ENCODE measurements at regions not wholly inside any gene's neighbourhood (a gene's known extent, or its start where the extent isn't known, plus 50 kb on each side); places are given as distances from the start of the nearest gene placed in this dataset.
"Not testable (repeated sequence)": the region's sequence is repeated elsewhere in the genome, so short reads cannot be mapped to it uniquely, and the experiment has no call there.

DNA sequence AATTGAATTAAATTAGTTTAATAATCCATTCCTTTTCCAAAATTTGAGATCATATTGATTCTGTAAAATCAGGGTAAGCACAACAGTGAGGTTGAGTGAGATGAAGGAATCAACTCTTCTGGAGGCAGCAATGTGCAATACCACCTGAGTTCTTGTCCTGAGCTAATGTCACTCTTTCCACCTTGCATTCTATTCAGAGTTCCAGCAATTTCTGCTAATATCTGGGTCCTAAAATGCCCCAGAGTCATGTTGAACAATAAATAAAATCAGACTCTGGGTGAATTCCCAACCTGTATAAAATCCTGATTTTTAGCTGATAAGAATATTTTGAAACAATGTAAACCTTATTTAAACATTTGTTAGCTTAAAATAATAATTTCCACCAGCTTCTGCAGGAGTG, 590.8 kb upstream of the ADGRB3 start:
- DNase-seq (ENCODE audit: missing footprints) (no peak), ATAC-seq (no peak)
- intact Hi-C loops (cut with DNase I) = no loop called here

DNA sequence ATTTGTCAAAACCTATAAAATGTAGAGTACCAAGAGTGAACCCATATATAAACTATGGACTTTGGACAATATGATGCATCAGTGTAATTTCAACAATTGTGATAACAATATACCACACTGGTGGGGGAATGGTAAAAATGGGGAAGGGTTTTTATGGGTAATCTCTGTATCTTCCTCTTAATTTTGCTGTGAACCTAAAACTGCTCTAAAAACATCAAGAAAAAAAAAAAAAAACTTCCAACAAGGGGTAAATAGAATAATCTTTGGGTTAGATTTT, 592.0 kb upstream of the ADGRB3 start:
- no peak for DNase-seq (ENCODE audit: missing footprints)
- no peak for ATAC-seq
- intact Hi-C loops (cut with DNase I) = no loop called here

DNA sequence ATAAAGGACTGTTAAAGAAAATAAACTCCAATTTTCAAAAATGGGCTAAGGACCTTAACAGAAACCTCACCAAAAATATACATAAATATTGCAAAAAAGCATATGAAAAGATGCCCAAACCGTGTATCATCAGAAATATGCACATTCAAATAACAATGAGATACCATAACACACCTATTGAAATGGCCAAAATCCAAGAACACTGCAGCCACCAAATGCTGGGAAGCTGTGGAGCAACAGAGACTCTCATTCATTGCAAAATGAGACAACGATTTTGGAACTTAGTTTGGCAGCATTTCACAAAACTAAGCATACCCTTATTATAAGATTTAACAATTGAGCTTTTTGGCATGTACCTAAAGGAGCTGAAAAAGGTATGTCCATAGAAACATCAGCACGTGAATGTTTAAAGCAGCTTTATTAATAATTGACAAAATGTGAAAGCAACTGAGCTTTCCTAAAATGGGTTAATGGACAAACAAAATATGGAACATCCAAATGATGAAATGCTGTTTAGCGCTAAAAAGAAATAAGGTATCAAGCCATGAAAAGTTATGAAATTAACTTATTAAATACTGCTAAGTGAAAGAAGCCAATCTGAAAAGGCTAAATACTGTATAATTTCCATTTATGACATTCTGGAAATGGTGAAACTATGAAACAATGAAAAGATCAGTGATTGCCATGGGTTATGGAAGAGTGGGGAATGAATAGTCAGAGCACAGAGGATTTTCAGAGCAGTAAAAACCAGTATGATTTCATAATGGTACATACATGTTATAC, 592.6 kb upstream of the ADGRB3 start:
- intact Hi-C loops (cut with DNase I) = no loop called here
- no peak for ATAC-seq

DNA sequence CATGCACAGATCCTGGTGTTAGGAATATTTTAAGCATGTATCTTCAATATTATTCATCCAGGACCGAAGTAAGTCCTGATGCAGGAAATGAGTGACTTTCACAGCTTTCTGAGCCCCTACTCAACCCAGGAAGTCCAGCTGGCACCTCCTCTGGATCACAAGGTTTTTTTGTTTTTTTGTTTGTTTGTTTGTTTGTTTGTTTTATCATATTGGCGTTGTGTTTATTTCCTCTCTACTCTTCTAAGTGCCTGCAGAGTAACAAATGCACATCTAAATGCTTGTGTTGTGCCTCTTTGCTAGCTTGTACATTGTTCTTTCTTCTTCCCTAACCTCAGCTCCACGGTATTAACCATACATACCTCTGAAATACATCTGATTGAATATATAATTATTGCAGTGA, 594.3 kb upstream of the ADGRB3 start:
- no peak for ATAC-seq
- intact Hi-C loops (cut with DNase I) = no loop called here

More for the DNA sequence above, 592.6 kb upstream of the ADGRB3 start:
- no peak for DNase-seq (ENCODE audit: missing footprints)

GRCh38 chr6:68040312-68040778, 594.7 kb upstream of the ADGRB3 start:
- DNase-seq (ENCODE audit: missing footprints) (no peak), ATAC-seq (no peak)
- intact Hi-C loops (cut with DNase I) = no loop called here

More for the DNA sequence above, 594.3 kb upstream of the ADGRB3 start:
- no peak for DNase-seq (ENCODE audit: missing footprints)

DNA sequence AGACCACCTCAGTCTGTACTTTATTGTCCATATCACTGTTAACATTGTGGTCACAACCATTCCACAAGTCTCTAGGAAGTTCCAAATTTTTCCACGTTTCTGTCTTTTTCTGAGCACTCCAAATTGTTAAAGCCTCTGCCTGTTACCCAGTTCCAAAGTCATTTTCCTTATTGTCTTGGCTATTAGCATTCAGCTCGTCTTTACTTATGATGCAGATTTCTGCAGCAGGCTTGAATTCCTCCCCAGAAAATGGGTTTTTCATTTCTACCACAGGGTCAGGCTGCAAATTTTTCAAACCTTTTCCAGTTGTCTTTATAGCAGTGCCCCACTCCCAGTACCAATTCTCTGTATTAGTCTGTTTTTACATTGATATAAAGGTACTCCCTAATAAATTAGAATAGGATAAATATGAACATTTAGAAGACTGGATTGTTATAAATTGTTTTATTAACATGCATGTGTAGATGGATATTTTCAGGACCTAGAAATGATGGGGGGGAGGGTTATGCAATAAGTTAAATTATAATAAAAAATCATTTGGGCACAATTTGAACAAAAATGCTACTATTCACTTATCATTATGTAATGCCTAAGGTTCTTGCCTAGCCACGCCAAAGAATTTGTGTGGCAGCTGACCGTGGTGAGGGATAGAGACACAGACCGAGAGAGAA, 595.3 kb upstream of the ADGRB3 start:
- intact Hi-C loops (cut with DNase I) = no loop called here
- DNase-seq (ENCODE audit: missing footprints) (no peak), ATAC-seq (peak; percentile 39)

DNA sequence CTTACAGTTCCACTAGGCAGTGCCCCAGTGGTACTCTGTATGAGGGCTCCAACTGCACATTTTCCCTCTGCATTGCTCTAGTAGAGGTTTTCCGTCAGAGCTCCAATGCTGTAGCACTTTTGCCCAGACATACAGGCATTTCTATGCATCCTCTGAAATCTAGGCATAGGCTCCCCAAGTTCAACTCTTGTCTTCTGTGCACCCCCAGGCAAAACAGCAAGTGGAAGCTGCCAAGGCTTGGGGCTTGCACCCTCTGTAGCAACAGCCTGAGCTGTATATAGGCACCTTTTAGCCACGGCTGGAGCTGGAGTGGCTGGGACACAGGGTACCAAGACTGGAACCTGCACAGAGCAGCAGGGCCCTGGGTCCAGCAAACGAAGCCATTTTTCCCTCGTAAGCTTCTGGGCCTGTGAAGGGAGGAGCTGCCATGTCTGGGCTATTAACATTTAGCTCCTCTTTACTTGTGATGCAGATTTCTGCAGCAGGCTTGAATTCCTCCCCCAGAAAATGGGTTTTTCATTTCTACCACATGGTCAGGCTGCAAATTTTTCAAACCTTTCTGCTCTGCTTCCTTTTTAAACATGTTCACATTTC, 596.2 kb upstream of the ADGRB3 start:
- intact Hi-C loops (cut with DNase I) = no loop called here
- ATAC-seq (no peak), DNase-seq (ENCODE audit: missing footprints) (no peak)

DNA sequence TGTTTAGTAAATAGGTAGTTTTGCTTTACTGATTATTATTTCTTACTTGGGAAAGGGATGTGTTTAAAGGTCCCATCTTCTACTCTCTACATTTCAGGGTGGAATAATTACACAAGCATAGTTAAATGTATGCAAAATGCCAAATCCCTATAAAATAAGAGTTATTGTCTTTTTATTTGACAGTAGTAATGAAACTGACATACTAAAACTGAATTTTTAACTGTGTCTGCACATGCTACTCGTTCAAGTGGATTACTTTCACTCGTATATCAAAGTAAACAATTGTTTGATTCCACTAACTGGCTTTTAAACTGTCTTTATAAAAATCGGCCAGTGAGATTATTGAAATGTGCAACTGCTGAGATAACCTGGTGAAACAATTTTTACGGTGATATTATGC, 602.9 kb upstream of the ADGRB3 start:
- no peak for ATAC-seq
- no peak for DNase-seq (ENCODE audit: missing footprints)
- intact Hi-C loops (cut with DNase I) = no loop called here

DNA sequence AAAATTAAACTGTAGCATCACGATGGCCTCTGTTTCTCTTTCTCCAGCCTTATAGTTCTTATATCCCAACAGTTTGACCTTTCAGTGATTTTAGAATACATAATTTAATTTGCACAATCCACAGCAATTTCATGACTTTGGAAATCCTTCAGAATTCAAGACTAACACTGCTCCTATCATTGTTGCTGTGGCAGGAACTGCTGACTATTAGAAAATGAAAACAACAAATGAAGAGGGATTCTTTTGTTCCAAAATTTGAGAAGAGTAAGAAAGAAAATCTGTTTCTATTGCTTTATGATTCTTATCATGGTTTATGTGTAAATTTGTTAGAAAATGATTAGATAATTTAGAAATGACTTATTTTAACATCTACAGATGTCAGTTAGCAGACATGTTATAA, 604.0 kb upstream of the ADGRB3 start:
- intact Hi-C loops (cut with DNase I) = no loop called here
- DNase-seq (ENCODE audit: missing footprints) (no peak), ATAC-seq (no peak)

GRCh38 chr6:68026483-68026882, 608.6 kb upstream of the ADGRB3 start:
- intact Hi-C loops (cut with DNase I) = no loop called here
- ATAC-seq (no peak), DNase-seq (ENCODE audit: missing footprints) (no peak)

DNA sequence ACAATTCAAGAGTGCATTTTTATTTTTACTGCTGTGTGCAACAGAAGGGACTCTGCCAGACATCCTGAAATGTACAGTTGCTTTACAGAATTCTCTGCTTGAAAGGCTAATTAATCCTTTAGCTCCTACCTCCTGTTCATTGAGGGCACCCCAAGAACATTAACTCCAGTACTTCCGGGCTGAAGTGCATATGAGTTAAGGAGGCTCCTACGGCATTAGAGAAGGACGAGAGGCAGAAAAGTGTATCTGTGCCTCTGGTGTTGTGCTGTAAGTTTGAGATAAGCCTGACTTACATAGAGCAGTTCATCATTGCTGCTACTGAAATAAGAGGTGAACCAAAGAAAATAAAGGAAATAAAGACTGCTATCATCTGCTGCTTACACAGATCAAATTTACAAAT, 609.3 kb upstream of the ADGRB3 start:
- ATAC-seq (no peak), DNase-seq (ENCODE audit: missing footprints) (no peak)
- intact Hi-C loops (cut with DNase I) = no loop called here

DNA sequence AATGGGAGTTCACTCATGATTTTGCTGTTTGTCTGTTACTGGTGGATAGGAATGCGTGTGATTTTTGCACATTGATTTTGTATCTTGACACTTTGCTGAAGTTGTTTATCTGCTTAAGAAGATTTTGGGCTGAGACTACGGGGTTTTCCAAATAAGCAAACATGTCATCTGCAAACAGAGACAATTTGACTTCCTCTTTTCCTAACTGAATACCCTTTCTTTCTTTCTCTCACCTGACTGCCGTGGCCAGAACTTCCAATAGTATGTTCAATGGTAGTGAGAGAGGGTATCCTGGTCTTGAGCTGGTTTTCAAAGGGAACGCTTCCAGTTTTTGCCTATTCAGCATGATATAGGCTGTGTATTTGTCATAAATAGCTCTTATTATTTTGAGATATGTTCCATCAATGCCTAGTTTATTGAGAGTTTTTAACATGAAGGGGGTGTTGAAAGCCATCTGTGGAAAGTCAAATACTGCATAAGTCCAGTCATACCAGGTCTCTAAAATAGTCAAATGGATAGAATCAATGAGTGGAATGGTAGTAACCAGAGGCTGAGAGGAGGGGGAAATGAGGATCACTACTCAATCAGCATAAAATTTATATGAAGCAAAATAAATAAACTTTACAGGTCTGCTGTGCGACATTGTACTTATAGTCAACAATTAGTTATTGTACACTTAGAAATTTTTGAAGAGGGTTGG, 610.4 kb upstream of the ADGRB3 start:
- ATAC-seq = no peak
- DNase-seq (ENCODE audit: missing footprints) = no peak
- intact Hi-C loops (cut with DNase I) = no loop called here

DNA sequence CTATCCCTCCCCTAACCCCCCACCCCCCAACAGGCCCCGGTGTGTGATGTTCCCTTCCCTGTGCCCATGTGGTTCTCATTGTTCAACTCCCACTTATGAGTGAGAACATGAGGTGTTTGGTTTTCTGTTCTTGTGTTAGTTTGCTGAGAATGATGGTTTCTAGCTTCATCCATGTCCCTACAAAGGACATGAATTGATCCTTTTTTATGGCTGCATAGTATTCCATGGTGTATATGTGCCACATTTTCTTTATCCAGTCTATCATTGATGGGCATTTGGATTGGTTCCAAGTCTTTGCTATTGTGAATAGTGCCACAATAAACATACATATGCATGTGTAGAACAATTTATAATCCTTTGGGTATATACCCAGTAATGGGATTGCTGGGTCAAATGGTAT, 612.1 kb upstream of the ADGRB3 start:
- ATAC-seq; DNase-seq (ENCODE audit: missing footprints); intact Hi-C loops (cut with DNase I): not testable (repeated sequence)

DNA sequence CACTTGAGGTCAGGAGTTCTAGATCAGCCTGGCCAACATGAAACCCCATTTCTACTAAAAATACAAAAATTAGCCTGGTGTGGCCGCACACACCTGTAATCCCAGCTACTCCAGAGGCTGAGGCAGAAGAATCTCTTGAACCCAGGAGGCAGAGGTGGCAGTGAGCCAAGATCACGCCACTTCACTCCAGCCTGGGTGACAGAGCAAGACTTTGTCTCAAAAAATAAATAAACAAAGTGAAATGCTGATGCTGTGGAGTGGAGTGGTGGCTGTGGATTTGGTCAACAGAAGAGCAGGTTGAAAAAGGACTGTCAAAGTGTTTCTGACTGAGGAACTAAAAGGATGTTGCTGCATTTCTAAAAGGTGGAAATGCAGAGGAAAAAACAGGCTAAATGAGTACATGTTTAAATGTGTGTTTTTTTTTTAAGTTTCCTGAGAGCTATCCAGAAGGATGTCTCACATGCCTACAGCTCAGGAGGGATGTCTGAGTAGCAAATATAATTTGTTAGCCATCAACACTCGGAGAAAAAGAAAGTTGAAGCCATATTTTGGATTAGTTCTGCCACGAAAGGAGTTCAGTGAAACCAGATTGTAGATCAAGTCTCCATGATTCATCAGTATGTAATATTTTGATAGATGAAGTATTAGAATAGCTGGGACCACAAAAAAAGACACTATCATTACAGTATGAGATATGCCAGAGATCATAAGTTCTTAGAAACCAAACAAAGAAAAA, 621.1 kb upstream of the ADGRB3 start:
- ATAC-seq = no peak
- intact Hi-C loops (cut with DNase I) = no loop called here
- no peak for DNase-seq (ENCODE audit: missing footprints)

GRCh38 chr6:68012822-68013221, 622.3 kb upstream of the ADGRB3 start:
- DNase-seq (ENCODE audit: missing footprints) (no peak), ATAC-seq (no peak)
- intact Hi-C loops (cut with DNase I) = no loop called here

- DNase-seq (ENCODE audit: missing footprints) (no peak), ATAC-seq (no peak)
- intact Hi-C loops (cut with DNase I) = no loop called here
These were observed 624.1 kb upstream of the ADGRB3 start for GRCh38 chr6:68010936-68011335.

DNA sequence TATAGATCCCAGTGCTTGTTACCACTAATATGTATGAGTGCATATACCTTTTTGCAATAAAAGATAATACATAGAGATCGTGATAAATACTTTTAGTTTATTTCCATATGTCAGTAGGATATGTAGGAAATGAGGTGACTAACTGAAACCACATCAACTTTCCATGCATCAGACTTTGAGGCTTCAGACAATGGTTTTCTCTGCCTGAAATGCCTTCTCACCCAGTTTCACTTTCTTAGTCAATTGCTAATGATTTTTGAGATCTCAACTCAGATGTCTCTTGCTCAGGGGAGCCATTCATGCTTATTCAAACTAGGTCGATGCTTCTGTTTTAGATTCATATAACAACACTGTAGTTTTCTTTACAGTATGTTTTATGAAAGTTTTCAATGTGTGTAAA, 626.6 kb upstream of the ADGRB3 start:
- intact Hi-C loops (cut with DNase I) = no loop called here
- no peak for DNase-seq (ENCODE audit: missing footprints)
- no peak for ATAC-seq

DNA sequence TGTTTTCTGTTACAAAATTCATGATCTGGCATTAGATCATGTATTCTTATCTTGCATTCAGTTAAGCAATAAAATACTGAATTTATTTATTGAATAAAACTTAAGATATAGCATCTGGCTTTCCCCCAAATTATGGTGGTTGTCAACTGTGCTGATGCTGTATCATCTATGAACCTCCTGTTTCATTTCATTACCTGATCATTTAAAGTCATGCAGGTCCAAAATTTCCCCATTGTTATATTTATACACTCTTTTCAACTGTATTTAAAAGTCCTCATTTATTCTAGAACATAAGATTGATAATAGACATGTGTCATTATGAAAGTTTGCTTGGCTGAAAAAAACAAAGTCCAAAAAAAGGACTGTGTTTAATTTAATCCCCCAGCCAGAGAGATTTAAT, 627.4 kb upstream of the ADGRB3 start:
- no peak for ATAC-seq
- intact Hi-C loops (cut with DNase I) = no loop called here
- no peak for DNase-seq (ENCODE audit: missing footprints)

DNA sequence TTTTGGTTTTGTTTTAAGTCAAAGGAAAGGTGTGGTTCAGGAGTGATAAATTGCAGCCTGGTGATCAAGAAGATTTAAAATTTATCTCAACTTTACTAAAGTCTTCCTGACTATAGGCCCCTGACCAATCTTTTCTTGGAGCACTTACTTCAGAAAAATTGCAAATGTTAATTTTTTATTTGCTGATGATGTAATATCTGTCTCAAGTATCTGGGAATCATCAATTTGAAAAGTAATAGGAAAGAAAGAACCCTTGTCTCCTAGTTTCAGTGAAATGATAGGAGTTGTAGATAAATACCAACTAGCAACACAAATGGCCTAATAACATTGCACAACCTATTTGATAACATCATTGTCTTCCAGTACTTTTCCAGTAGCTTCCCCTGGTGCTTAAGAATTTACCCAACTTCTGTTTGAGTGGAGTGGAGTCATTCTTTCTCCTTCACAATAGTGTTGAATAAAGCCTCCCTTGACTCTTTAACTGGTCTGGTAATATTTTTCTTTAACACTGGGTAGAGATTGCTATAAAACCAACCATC, 648.3 kb upstream of the ADGRB3 start:
- DNase-seq (ENCODE audit: missing footprints) (no peak), ATAC-seq (no peak)
- intact Hi-C loops (cut with DNase I) = no loop called here

All from Right ventricle myocardium inferior (tissue), 1 donor.